ENCODE measurements at regions not wholly inside any gene's neighbourhood (a gene's known extent, or its start where the extent isn't known, plus 50 kb on each side); places are given as distances from the start of the nearest gene placed in this dataset.

GRCh38 chr14:51394804-51395203, 154.8 kb downstream of the TMX1 start:
- WGBS, 2 experiments, result 82 to 88% methylated on average over 1 of the region's 1 CpG
- no peak overlapping the region for H3K27ac ChIP-seq (ENCODE audit: insufficient read depth, low read depth, low read length, poor library complexity, severe bottlenecking)

GRCh38 chr14:51395361-51395849, 155.4 kb downstream of the TMX1 start:
- Histone ChIP-seq H3K4me1 (ENCODE audit: control insufficient read depth, insufficient read depth, low read length) (peaks cover 10% of the 10 kb centered on the region), H3K27ac (ENCODE audit: insufficient read depth, low read depth, low read length, poor library complexity, severe bottlenecking) (no peak overlapping the region), H3K9me3 (ENCODE audit: control insufficient read depth, low read length) (no peaks in the 10 kb centered on the region), H3K36me3 (ENCODE audit: control insufficient read depth, insufficient read depth, low read length) (no peaks in the 10 kb centered on the region), H3K4me3 (ENCODE audit: insufficient read depth, low read depth, low read length) (no peak overlapping the region), H3K27me3 (ENCODE audit: control insufficient read depth, insufficient read depth, low read length, poor library complexity, severe bottlenecking) (no peaks in the 10 kb centered on the region)
- 73 to 78% methylated on average over 9 of the region's 9 CpGs for WGBS, 2 experiments

More at GRCh38 chr14:51394804-51395203, 154.8 kb downstream of the TMX1 start:
- H3K9me3 ChIP-seq (ENCODE audit: control insufficient read depth, low read length), result no peaks in the 10 kb centered on the region
- no peak overlapping the region for H3K4me3 ChIP-seq (ENCODE audit: insufficient read depth, low read depth, low read length)
- H3K4me1 ChIP-seq (ENCODE audit: control insufficient read depth, insufficient read depth, low read length), result peaks cover 10% of the 10 kb centered on the region
- no peaks in the 10 kb centered on the region for H3K27me3 ChIP-seq (ENCODE audit: control insufficient read depth, insufficient read depth, low read length, poor library complexity, severe bottlenecking)
- no peaks in the 10 kb centered on the region for H3K36me3 ChIP-seq (ENCODE audit: control insufficient read depth, insufficient read depth, low read length)

GRCh38 chr14:51396222-51396815, 156.3 kb downstream of the TMX1 start:
- WGBS, 2 experiments, result 88 to 94% methylated on average over 11 of the region's 11 CpGs
- no peak overlapping the region for H3K27ac ChIP-seq (ENCODE audit: insufficient read depth, low read depth, low read length, poor library complexity, severe bottlenecking)
- H3K36me3 ChIP-seq (ENCODE audit: control insufficient read depth, insufficient read depth, low read length), result no peaks in the 10 kb centered on the region
- peaks cover 10% of the 10 kb centered on the region for H3K4me1 ChIP-seq (ENCODE audit: control insufficient read depth, insufficient read depth, low read length)
- H3K4me3 ChIP-seq (ENCODE audit: insufficient read depth, low read depth, low read length), result no peak overlapping the region
- no peaks in the 10 kb centered on the region for H3K9me3 ChIP-seq (ENCODE audit: control insufficient read depth, low read length)
- no peaks in the 10 kb centered on the region for H3K27me3 ChIP-seq (ENCODE audit: control insufficient read depth, insufficient read depth, low read length, poor library complexity, severe bottlenecking)

GRCh38 chr14:51398898-51399297, 158.9 kb downstream of the TMX1 start:
- Histone ChIP-seq H3K27me3 (ENCODE audit: control insufficient read depth, insufficient read depth, low read length, poor library complexity, severe bottlenecking) (no peaks in the 10 kb centered on the region), H3K27ac (ENCODE audit: insufficient read depth, low read depth, low read length, poor library complexity, severe bottlenecking) (no peak overlapping the region), H3K36me3 (ENCODE audit: control insufficient read depth, insufficient read depth, low read length) (no peaks in the 10 kb centered on the region), H3K4me3 (ENCODE audit: insufficient read depth, low read depth, low read length) (no peak overlapping the region), H3K9me3 (ENCODE audit: control insufficient read depth, low read length) (no peaks in the 10 kb centered on the region), H3K4me1 (ENCODE audit: control insufficient read depth, insufficient read depth, low read length) (peaks cover 10% of the 10 kb centered on the region)
- 81 to 91% methylated on average over 3 to 4 of the region's 4 CpGs for WGBS, 2 experiments

GRCh38 chr14:51400139-51400538, 160.1 kb downstream of the TMX1 start:
- WGBS, 2 experiments, result 66 to 72% methylated on average over 2 of the region's 2 CpGs

GRCh38 chr14:51401272-51401671, 161.2 kb downstream of the TMX1 start:
- H3K4me1 ChIP-seq (ENCODE audit: control insufficient read depth, insufficient read depth, low read length), result no peaks in the 10 kb centered on the region
- no peaks in the 10 kb centered on the region for H3K27me3 ChIP-seq (ENCODE audit: control insufficient read depth, insufficient read depth, low read length, poor library complexity, severe bottlenecking)
- no peaks in the 10 kb centered on the region for H3K9me3 ChIP-seq (ENCODE audit: control insufficient read depth, low read length)
- no peaks in the 10 kb centered on the region for H3K36me3 ChIP-seq (ENCODE audit: control insufficient read depth, insufficient read depth, low read length)
- no peak overlapping the region for H3K4me3 ChIP-seq (ENCODE audit: insufficient read depth, low read depth, low read length)
- H3K27ac ChIP-seq (ENCODE audit: insufficient read depth, low read depth, low read length, poor library complexity, severe bottlenecking), result no peak overlapping the region
- 97 to 100% methylated on average over 2 of the region's 2 CpGs for WGBS, 2 experiments

More at GRCh38 chr14:51400139-51400538, 160.1 kb downstream of the TMX1 start:
- H3K27me3 ChIP-seq (ENCODE audit: control insufficient read depth, insufficient read depth, low read length, poor library complexity, severe bottlenecking), result no peaks in the 10 kb centered on the region
- no peak overlapping the region for H3K27ac ChIP-seq (ENCODE audit: insufficient read depth, low read depth, low read length, poor library complexity, severe bottlenecking)
- no peaks in the 10 kb centered on the region for H3K9me3 ChIP-seq (ENCODE audit: control insufficient read depth, low read length)
- no peak overlapping the region for H3K4me3 ChIP-seq (ENCODE audit: insufficient read depth, low read depth, low read length)
- no peaks in the 10 kb centered on the region for H3K36me3 ChIP-seq (ENCODE audit: control insufficient read depth, insufficient read depth, low read length)
- H3K4me1 ChIP-seq (ENCODE audit: control insufficient read depth, insufficient read depth, low read length), result peaks cover 5% of the 10 kb centered on the region

GRCh38 chr14:51401756-51402155, 161.7 kb downstream of the TMX1 start:
- H3K9me3 ChIP-seq (ENCODE audit: control insufficient read depth, low read length), result no peaks in the 10 kb centered on the region

GRCh38 chr14:51410897-51411296, 170.8 kb downstream of the TMX1 start:
- H3K9me3 ChIP-seq (ENCODE audit: control insufficient read depth, low read length), result no peaks in the 10 kb centered on the region
- peaks cover 9% of the 10 kb centered on the region for H3K4me1 ChIP-seq (ENCODE audit: control insufficient read depth, insufficient read depth, low read length)
- WGBS, 2 experiments, result 56 to 69% methylated on average over 3 of the region's 3 CpGs
- H3K4me3 ChIP-seq (ENCODE audit: insufficient read depth, low read depth, low read length), result no peak overlapping the region
- no peaks in the 10 kb centered on the region for H3K36me3 ChIP-seq (ENCODE audit: control insufficient read depth, insufficient read depth, low read length)
- H3K27ac ChIP-seq (ENCODE audit: insufficient read depth, low read depth, low read length, poor library complexity, severe bottlenecking), result no peak overlapping the region
- H3K27me3 ChIP-seq (ENCODE audit: control insufficient read depth, insufficient read depth, low read length, poor library complexity, severe bottlenecking), result no peaks in the 10 kb centered on the region

More at GRCh38 chr14:51401756-51402155, 161.7 kb downstream of the TMX1 start:
- no peaks in the 10 kb centered on the region for H3K36me3 ChIP-seq (ENCODE audit: control insufficient read depth, insufficient read depth, low read length)
- no peaks in the 10 kb centered on the region for H3K27me3 ChIP-seq (ENCODE audit: control insufficient read depth, insufficient read depth, low read length, poor library complexity, severe bottlenecking)
- H3K4me3 ChIP-seq (ENCODE audit: insufficient read depth, low read depth, low read length), result no peak overlapping the region
- 87 to 91% methylated on average over 2 of the region's 2 CpGs for WGBS, 2 experiments
- no peak overlapping the region for H3K27ac ChIP-seq (ENCODE audit: insufficient read depth, low read depth, low read length, poor library complexity, severe bottlenecking)
- no peaks in the 10 kb centered on the region for H3K4me1 ChIP-seq (ENCODE audit: control insufficient read depth, insufficient read depth, low read length)

- H3K36me3 ChIP-seq (ENCODE audit: control insufficient read depth, insufficient read depth, low read length), result no peaks in the 10 kb centered on the region
- H3K27me3 ChIP-seq (ENCODE audit: control insufficient read depth, insufficient read depth, low read length, poor library complexity, severe bottlenecking), result no peaks in the 10 kb centered on the region
- no peak overlapping the region for H3K27ac ChIP-seq (ENCODE audit: insufficient read depth, low read depth, low read length, poor library complexity, severe bottlenecking)
- H3K9me3 ChIP-seq (ENCODE audit: control insufficient read depth, low read length), result no peaks in the 10 kb centered on the region
- 91 to 93% methylated on average over 7 of the region's 7 CpGs for WGBS, 2 experiments
- no peak overlapping the region for H3K4me3 ChIP-seq (ENCODE audit: insufficient read depth, low read depth, low read length)
- H3K4me1 ChIP-seq (ENCODE audit: control insufficient read depth, insufficient read depth, low read length), result peaks cover 8% of the 10 kb centered on the region
These were observed 179.6 kb downstream of the TMX1 start for GRCh38 chr14:51419685-51420084.

- no peaks in the 10 kb centered on the region for H3K27me3 ChIP-seq (ENCODE audit: control insufficient read depth, insufficient read depth, low read length, poor library complexity, severe bottlenecking)
- H3K4me3 ChIP-seq (ENCODE audit: insufficient read depth, low read depth, low read length), result no peak overlapping the region
- H3K9me3 ChIP-seq (ENCODE audit: control insufficient read depth, low read length), result no peaks in the 10 kb centered on the region
- peaks cover 8% of the 10 kb centered on the region for H3K4me1 ChIP-seq (ENCODE audit: control insufficient read depth, insufficient read depth, low read length)
- WGBS, 2 experiments, result 93 to 95% methylated on average over 3 of the region's 3 CpGs
- H3K36me3 ChIP-seq (ENCODE audit: control insufficient read depth, insufficient read depth, low read length), result no peaks in the 10 kb centered on the region
- H3K27ac ChIP-seq (ENCODE audit: insufficient read depth, low read depth, low read length, poor library complexity, severe bottlenecking), result no peak overlapping the region
These were observed 182.7 kb downstream of the TMX1 start for GRCh38 chr14:51422704-51423103.

Measured in ectodermal cell (in vitro differentiated cells).